NCI-H748 (cell line): ENCODE measurements at regions not wholly inside any gene's neighbourhood (a gene's known extent, or its start where the extent isn't known, plus 50 kb on each side); places are given as distances from the start of the nearest gene placed in this dataset.
A peak's percentile ranks its signal among the peaks of the same experiment; 100 is the strongest.

Source experiments
- DNase-seq: peaks from one replicate; lab custom pipeline; 2025; ENCODE audit not compliant: unreplicated experiment; lab: John Stamatoyannopoulos, UW

DNA sequence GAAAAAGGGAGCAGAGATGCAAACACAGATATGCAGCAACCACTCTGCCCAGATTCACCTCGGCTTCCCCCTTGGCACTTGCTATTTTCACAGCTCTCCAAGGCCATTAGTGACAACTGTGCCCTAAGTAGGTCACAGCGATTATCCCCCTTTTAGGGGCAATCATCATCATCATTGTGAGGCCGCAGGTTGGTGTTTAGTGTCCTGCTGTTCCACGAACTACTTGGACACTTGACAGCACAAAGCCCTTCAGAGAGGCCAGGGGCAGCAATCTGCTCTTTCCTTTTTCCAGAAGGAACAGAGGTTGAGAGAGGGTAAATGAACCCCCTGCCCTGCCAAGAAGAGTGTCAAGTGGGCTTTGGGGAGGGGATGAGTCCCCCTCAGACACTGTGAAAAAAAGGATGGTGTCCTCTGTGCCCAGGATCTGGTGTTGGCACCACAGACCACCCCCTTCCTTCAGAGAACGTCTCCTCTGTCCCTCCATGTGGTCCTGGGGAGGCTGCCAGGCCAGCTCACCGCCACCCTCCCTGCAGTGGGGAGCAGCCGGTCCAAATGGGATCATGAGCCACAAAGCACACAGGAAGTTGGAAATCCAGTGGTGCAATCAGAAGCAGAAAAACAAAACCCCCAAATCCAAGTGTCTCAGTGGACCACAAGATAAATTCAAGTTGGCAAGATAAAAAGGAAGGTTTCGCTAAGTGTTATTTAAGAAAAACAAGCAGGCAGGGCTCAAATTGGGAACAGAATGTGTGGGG lies 78.4 kb upstream of the MED9 start:
- peak; percentile 84 for DNase-seq

DNA sequence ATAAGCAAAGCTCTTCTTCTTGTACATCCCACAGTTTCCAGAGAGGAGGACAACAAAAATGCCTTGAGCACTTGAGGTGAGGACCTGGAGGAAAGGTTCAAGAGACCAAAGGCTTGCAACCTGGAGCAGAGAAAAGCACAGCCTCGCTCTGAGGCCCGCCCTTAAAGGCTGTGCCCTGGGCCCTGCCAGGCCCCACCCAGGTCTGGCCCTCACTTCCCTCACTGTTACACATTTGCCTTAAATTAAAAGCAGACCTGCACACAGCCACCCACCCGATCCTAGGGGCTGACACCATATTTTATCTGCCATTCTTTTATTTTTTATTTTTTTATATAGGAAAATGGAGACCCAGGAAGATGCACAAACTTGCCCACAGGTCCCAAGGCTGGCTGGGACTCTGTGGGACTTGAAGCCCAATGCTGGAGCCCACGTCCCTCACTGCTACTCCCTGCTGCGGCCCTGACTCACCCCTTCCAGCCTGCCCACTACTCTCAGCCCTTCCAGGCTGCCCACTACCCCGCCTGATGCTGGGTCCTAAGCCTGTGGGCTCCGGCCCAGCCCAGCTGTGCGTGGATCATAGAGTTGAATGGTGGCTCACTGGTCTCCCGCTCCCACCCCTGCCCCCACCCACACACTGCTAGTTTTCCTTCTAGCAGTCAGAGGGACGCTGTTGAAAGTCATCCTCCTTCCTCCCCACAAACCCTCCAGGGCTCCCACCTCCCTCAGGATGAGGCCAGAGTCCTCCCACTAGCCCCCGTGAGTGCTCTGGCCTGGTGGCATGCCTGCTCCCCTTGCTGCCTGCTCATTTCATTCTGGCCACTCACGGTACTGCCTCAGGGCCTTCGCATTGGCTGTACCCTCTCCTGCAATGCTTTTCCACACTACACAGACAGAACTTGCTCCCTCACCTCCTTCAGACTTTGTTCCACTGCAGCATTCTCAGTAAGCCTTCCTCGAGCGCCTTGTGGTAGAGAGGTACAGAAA lies 77.6 kb upstream of the MED9 start:
- no peak for DNase-seq

DNA sequence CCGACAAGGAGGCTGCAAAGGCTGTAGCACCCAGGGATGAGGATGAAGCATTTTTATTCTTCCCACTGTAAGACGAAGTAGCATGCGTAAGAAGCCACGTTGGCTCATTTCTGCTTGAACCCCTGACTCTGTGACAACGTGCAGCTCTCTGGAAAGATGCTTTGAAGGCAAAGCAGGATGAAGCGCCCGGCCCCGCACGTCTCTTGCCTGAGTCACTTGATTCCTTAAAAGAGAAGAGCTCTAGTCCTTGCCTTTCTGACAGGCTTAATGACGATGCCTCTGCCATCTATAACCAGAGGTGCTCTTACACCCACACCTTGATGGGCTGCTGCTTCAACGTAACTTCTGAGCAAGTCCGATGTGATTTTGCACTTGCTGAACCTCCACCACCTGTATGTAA lies 76.7 kb upstream of the MED9 start:
- no peak for DNase-seq

DNA sequence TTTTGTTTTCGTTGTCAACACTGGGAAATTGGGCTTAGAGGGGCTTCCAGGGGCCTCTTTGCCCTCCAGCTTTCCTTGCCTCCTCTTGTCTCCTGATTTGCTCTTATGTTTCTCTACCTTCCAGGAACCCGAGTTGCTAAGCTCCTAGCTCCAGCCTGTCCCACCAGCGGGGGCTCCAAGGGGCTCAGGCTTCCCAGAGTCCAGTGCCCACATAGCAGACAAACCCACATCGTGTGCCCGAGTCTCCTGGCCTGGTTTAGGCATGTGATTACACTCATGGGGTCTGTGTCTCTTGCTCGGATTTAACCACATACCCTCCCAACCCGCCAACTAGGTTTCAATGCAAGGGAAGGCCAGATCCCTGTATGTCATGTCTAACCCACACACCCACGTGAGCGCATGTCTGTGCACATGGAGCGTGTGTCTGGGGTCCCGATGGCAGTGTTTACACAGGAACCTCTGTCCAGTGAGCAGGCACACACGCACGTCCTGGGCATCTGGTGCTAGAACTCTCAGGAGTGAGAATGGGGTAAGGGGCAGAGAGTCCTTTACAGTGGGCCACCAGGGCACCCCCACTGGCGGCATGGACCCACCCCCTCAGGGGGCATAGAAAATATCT lies 76.1 kb upstream of the MED9 start:
- DNase-seq = no peak

DNA sequence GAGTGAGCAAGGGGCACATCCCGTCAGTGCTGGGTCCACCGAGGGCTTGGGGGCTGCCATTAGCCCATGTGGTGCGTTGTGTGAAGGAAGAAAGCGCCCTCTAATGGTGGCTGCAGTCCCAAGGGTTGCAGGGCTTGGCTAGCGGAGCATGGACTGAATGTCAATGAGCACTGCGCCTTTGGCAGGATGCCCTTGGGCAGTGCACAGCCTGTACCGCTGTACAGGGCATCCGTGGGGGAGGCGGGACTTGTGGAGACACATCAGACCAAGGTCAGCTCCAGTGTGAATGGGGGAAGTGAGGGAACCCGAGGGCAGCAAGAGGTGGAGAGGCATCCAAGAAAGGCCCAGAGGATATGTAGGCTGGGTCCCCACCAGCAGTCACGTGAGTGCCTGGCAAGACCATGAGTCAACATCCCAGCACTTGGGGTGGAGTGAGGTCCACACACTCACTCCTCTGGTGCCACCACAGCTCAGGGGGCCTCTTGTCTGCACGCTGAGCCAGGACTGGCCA lies 75.5 kb upstream of the MED9 start:
- DNase-seq = peak; percentile 27

DNA sequence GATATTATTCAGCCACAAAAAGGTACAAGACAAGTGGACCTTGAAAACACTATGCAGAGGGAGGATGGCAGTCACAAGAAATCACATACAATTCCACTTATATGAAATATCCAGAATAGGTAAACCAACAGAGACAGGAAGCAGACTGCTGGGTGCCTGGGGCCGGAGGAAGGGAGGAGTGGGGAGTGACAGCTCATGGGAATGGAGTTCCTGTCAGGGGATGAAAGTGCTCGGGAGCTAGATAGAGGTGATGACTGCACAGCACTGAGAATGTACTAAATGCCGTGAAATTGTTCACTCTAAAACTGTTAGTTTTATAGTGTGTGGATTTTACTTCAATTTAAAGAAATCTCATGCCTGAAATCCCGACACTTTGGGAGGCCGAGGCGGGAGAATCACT lies 74.2 kb upstream of the MED9 start:
- peak; percentile 29 for DNase-seq

DNA sequence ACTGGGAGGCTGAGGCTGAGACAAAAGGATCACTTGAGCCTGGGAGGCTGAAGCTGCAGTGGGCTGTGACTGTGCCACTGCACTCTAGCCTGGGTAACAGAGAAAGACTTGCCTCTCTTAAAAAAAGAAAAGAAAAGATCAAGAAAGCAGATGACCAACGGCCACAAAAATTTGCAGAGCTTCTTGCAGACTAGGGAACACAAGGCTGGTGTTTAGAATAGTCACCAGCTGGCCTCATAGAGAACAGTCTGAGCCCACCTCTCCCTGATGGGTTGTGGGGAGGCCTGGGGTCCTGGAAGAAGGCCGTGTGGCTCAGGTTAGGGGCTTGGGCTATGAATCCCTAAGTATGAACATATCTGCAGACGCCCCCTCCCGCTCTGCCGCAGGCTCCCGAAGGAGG lies 73.7 kb upstream of the MED9 start:
- DNase-seq = peak; percentile 48

DNA sequence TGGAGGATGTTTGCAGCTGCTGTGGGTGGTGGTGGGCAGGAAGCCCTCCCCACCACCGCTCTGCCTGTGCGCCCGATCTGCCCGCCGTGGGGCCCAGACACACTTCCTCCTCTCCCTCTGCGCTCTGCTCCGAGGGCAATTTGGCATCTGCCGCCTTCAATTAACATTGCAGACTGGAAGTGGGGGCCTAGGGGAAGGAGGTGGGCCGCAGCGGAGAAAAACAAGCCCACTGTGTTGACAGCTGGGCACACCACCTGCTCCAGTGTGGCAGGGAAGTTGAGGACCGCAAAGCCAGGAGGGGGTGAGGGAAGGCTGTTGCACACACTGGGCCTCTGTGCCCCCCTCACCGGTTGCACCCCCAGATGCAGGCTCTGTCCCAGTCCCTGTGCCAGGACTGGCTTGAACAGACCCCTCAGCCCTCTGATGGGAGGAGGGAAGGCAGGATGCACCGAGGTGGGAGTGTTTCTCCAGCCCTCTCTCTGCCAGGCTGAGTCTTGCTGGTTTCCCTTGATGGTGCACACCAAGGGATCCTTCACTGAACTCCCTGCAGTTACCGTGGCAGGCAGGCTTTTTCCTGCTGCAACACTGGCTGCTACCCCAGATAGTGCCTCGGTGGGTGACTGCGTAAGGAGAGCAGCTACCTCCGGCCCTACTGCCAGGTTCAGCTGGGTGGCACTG lies 72.8 kb upstream of the MED9 start:
- peak; percentile 98 for DNase-seq

DNA sequence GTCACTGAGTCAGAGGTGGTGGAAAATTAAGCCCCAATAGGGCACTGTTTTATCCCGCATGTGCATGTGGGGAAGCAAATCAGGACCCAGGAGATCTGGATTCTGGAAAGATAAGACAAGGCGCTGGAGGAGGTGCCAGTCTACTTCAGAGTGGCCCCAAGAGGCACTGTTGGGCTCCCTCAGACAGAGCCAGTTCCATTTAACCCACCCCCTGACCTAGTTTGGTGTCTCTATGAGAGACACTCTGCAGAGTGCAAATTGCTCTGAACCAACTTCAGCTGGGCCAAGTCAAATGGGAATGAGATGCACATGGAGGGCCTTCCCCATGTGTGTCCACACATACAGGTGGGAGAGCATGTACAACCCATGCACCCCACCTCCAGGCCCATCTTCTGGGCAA lies 71.1 kb upstream of the MED9 start:
- no peak for DNase-seq

DNA sequence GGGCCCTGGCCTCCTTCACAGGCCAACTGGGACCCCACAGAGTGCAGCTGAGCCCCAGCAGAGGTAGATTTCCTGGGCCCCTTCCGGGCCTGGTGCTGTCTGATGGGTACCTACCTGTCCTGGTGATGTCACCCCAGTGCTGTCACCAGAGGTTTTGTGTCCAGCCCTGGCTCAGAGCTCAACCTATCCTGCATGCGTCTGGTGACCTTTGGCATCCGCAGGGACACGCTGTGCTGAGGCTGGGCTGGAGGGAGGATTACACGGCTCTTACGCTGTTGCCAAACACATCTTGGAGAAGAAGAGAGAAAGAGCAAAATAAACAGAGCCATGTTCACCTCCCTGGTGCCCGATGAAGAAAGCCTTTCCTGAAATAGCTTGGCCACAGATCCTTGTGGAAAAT lies 70.6 kb upstream of the MED9 start:
- DNase-seq = no peak

DNA sequence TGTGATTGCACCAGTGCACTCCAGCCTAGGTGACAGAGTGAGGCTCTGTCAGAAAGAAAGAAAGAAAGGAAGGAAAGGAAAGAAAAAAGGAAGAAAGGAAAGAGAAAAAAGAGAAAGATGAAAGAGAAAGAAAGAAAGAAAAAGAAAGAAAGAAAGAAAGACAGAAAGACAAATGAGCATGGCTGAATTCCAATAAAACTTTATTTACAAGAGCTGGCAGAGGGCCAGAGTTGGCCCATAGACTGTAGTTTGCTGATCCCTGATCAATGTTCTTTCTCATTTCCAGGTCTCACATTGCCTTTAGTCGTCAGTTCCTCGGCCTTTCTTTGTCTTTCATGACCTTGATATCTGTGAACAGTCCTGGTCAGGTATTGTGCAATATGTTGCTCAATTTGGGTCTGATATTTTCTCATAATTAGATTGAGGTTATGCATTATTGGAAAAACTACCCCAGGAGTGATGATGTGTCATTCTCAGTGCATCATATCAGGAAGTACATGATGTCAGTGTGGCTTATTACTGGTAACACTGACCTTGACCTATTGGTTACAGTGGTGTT lies 68.5 kb upstream of the MED9 start:
- DNase-seq = no peak

DNA sequence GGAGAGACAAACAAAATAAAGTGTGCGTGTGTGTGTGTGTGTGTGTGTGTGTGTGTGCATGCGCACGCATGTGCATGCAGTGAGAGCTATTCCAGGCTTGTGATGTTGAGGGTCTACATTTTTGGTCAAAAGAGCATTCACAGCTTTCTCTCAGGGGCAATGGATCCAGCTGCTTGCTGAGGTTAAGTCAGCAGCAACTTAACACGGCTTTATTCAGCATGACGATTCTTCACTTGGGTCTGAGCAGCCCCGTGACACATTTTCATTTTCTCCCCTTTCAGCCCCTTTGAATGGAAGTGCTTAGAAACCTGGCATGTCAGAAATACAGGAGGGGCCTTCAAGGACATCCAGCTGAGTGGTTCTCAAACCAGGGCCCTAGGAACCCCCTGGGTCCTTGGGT lies 66.4 kb upstream of the MED9 start:
- no peak for DNase-seq

DNA sequence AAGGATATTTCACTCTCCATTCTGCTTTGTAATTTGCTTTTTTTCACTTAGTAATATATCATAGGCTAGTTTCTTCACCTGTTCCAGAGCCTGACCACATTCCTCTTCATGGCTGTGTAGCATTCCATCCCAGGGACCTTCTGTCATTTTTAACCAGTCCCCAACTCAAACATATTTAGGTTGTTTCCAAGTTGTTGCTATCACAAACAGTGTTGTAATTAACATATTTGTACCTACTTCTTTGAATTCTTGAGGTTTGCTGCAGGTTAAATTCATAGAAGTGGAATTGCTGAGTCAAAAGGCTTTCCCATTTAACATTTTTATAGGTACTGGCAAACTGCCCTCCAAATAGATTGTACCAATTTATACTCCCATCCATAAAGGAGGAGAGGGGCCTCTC lies 65.1 kb upstream of the MED9 start:
- no peak for DNase-seq

DNA sequence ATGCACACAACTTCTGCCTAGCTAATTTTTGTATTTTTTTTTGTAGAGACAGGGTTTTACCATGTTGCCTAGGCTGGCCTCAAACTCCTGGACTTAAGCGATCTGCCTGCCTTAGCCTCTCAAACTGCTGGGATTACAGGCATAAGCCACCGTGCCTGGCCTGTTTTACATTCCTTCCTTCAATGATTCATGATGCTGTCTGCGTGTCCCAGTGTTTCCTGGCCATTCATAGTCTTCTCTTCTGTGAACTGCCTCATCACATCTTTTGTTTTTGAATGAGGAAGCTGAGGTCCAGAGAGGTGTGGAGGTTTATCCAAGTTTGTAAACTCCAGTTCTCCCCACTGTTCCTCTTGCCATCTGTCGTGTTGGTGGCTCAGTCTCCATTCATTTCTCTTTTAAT lies 64.5 kb upstream of the MED9 start:
- DNase-seq = no peak

DNA sequence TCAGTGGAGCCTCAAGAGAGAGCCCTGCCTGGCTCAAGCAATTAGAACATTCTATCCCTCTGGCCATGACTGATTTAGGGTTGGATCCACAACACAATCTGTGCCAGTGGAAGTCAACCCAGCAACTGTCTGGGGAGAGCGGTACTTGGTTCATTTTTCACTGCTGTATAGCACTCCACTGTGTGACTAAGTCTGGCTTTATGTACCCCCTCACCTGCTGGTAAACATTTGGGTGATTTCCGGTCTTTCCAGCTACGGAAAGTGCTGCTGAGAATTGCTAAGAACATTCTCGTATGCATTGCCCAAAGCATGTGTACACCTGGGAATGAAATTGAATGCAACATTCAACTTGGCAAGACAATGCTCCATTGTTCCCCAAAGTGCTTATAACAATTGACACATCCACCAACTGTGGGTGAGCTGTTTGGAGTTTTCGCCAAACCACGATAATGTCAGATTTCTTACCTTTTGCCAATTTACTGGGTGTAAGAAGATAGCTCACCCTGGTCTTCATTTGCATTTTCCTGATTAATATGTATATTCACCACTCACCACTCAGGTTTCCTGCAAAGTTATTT lies 63.5 kb upstream of the MED9 start:
- DNase-seq = no peak

DNA sequence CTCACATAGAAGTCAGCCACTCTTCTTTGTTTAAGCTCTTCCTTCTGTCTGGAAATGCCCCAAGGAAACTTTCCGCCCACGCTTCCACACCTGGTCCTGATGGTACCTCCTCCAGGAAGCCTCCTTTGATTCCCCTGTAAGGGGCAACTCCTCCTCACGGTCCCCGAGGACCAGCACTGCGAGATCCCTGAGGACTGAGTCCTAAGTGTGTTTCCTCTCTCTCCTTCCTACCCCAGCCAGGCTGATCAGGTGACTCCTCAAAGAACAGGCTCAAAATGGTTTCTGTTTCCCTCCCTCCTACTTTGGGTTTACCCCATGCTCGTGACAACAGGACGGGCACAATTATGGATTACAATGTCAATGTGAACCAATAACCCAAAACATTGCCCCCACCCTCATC lies 63.0 kb upstream of the MED9 start:
- no peak for DNase-seq

DNA sequence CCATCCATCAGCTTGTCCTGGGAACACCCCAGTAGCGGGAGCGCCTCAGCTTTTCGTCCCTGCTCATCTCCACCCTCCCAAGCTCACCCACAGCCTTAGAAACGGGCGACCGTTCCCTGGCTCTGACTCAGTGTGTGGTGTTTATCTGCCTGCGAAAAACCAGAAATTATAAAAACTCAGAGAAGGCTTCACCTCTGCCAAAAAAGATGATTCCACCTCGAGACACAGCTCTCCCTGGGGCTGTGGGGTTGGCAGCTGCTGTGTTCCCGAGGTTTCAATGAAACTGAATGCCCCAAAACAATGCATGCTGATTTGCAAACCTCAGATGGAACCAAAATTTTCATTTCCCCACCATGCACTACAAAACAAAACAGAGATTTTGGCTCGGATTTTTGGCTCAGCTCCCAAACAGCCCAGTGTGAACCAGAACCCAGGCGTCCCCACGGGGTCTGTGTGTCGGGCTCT lies 62.4 kb upstream of the MED9 start:
- DNase-seq = no peak

DNA sequence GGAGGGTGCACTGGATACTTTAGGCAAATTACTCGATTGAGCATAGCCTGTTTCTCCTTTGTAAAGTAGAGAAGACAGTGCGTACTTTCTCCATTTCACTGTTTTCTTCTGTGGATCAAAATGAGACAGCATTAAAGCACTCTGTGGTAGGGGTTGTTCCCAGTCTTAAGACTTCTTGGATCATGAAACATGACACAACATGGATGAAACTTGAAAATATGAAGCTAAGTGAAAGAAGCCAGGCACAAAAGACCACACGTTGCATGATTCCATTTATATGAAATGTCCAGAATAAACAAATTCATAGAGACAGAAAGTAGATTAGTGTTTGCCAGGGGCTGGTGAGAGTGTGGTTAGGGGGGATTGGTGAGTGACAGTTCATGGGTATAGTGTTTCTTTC lies 61.8 kb upstream of the MED9 start:
- DNase-seq = no peak

DNA sequence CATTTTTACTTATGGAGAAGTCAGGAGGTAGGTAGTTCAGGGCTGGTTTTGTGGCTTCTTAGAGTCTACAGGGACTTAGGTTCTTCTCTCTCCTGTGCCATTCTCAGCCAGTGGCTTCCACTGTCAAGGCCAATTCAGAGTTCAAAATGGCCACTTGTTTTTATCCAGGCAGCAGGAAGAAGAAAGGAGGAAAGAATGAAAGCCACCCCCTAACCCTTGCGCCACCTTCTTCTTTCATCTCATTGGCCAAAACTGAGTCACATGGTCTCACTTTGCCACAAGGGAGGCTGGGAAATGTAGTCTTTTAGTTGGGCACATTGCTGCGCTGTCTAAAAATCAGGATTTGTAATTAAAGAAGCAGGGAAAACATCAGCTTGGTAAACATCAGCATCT lies 60.8 kb upstream of the MED9 start:
- peak; percentile 96 for DNase-seq
